HG02840 (cell line): ENCODE measurements at regions not wholly inside any gene's neighbourhood (a gene's known extent, or its start where the extent isn't known, plus 50 kb on each side); places are given as distances from the start of the nearest gene placed in this dataset.
"Not testable (repeated sequence)": the region's sequence is repeated elsewhere in the genome, so short reads cannot be mapped to it uniquely, and the experiment has no call there.

ENCODE experiments used
- ATAC-seq: cut with Tn5 transposase; IDR thresholded peaks from one replicate; pipeline ENCODE4 v1.9.1; 2021; ENCODE audit warnings: mild to moderate bottlenecking, moderate library complexity, moderate number of reproducible peaks; ENCODE audit not compliant: unreplicated experiment, low FRiP score

DNA sequence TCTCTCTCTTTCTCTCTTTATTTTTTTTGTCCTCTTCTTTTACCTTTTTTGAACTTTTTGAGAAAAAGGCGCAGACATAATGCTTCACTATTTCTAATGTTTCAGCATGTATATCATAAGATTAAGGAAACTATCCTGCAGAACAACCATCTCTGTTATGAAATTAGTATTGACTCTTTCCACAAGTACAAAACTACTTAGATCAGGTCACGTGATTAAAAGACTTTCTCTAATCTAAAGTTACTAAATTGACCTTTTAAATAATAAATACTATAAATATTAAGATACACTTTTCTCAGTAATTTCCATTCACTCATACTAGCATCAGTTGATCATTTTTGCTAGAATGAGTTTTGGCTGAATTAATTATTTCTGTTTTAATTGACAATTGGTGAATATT lies 844.5 kb upstream of the LRFN5 start:
- ATAC-seq, result no peak

DNA sequence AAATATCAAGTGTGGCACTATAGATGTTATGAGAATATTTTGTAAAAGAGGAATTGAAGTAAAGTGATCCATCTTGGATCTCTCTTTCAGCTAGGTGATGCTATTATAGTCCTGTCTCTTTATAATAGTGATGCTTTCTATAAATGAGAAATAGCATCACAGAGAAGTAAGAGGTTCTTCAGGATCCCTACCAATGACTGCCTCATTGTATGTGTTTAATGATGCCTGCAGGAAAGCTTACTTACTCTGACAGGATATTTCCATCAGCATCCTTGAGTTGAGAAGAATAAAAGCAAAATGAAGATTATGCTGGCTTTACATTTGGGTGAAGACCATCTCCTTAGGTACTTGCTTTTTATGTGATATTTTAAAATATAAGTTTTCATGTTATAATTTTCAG lies 846.0 kb upstream of the LRFN5 start:
- ATAC-seq, result no peak

DNA sequence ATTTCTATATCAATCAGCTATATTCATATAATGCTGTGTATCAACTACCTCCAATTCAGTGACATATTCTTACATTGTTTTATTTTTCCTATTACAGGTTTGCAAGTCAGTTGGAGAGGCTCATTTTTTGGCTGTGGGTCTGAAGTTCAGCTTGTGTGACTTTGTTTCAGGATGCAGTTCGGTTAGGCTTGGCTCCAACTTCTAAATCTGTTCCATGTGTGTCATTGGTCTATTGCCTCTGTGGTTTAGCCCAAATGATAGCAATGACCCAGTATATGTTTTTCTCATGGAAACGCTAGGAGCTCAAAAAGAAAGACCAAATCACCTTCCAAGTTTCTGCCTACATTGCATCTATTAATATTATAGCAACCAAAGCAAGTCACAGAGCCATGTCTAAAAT lies 848.6 kb upstream of the LRFN5 start:
- ATAC-seq, result no peak

DNA sequence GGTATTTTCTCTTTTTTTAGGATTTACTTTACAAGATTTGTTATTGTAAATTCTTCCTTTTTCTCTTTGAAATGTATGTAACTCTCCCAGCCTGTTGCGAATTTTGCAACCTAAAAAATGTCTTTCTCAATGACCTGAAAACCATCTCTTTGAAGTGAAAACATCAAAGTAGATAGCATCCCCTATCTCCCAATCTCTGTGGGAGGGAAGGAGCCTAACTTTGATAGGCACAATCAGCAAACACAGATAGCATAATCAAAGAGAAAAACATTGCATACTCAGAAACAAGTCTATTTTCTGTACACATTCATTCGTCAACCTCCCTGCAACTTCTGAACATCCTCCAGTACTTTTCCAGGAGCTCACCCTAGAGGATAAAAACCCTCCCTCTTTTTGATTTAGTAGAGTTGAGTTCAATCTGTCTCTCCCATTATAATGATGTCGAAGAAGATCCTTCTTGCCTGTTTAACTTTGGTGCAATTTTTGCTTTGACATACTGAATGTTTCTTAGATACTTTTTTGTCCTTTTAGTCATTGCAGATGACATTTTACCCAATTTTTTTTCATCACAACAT lies 849.2 kb upstream of the LRFN5 start:
- no peak for ATAC-seq

DNA sequence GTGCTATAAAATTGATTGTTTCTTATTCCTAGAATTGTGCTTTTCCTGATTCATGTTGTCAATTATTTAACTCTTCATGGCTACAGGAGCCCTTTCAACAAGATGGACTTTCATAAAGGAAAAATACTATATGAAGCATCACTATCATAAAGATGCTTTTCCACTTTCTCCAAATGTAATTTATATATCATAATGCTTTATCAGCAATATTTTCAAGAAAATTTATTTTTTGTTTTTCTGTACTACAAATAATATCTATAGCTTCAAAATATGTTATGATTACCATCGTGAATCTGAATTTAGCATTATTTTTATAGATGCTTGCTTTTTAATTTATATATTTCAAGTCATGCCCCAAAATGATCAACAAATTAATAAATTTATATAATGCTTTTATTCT lies 873.5 kb upstream of the LRFN5 start:
- ATAC-seq, result no peak

DNA sequence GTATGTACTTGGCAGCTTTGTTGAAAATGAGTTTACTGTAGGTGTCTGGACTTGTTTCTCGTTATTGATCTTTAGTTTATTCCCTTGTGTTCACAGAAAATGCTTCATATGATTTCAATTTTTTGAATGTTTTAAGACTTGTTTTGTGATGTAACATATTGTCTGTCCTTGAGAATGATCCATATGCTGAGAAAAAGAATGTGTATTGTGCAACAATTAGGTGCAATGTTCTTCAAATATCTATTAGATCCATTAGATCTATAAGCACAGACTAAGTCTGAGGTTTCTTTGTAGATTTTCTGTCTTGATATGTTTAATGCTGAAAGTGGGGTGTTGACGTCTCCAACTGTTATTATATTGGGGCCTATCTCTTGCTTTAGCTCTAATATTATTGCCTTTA lies 879.6 kb upstream of the LRFN5 start:
- ATAC-seq, result no peak

DNA sequence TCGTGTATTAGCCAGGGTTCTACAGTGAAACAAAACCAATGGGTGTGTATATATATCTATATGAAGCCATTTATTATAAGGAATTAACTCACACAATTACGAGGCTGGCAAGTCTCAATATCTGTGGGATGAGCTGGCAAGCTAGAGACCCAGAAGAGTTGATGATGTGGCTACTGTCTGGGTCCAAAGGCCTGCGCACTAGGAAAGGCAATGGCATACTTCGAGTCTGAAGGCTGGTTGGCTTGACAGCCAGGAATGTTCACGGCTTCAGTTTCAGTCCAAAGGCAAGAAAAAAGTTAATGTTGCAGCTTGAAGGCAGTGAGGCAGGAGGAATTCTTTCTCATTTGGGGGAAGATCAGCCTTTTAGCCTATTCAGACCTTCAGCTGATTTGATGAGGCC lies 893.3 kb upstream of the LRFN5 start:
- ATAC-seq, result no peak

DNA sequence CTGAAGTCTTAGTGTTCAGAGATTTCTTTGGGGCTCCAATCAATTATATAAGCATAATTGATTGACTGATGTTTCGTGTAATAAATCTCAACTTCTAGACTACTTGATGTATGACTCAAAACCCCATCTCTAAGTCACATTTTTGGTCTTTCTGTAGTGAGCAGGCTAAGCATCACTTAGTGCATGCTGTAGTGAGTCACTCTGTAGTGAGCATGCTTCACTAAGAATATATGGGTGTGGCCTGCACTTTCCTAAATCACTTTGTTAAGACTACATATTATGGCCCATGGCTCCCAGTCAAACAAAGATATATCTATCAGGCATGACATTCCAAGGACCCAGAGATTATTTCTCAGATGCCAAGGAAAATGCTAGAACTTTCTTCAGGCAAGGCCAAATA lies 909.4 kb upstream of the LRFN5 start:
- ATAC-seq, result no peak

DNA sequence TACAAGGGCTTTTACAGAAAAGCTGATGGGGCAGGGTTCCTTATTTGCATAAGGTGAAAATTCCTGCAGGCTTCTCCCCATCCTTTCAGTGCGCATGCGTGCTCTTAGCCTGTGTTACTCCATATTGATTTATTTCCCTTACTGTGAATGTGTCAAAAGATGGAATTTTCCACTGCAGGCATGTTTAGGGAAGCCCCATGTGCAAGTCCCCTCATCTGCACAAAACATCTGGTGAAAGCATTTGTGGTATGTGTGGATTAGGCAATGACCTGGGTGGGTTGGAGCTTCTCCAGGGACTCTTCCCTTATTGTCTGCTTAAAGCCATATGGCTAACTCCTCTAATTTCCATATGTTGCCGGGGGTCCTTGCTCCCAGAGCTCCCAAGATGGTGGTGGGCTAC lies 912.7 kb upstream of the LRFN5 start:
- ATAC-seq, result no peak

DNA sequence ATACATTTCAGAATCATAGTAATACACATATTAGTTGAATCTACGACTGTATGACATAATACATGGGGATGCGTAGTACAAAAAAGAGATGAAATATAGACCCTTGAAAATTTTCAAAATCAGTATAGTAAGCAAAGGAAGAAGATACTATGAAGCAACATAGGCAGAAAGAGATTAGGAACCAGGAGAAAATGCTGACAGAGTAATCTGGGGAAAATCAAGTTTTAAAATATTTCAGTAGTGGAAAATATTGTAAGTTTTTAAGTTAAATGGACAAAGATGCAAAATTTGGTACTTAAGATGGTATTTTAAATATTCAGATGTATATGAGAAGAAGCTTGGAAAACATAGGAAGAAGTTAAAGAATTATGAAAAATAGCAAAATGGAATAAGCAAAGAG lies 915.6 kb upstream of the LRFN5 start:
- ATAC-seq, result no peak

DNA sequence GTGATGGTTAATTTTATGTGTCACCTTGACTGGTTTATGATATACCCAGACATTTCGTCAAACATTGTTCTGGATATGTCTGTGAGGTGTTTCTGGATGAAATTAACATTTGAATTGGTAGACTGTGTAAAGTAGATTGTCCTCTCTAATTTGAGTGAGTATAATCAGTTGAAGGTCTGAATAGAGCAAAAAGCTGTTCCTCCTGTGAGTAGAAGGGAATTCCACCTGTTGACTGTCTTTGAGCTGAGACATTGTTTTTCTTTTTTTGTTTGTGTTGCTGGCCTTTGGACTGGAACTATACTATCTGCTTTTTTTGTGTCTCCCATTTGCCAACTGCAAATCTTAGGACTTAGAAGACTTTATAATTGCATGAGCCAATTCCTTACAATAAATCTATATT lies 920.9 kb upstream of the LRFN5 start:
- ATAC-seq, result no peak

DNA sequence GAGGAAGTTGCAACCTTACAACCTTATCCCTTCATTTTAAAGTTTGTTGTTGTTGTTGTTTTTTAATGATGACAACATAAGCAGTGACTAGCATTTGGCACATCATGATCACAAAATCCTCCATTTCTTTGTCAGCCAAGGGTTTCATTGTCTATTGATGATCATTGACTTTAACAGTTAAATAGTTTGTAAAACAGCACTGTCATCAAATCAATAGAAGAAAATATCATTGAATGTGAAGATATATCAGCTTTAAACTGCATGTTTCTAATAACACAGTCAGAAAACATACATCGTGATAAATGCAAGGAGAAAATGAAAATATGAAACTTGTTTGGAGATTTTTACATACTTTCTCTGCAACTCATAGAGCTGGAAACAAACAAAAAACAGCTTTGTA lies 922.3 kb upstream of the LRFN5 start:
- ATAC-seq, result no peak

DNA sequence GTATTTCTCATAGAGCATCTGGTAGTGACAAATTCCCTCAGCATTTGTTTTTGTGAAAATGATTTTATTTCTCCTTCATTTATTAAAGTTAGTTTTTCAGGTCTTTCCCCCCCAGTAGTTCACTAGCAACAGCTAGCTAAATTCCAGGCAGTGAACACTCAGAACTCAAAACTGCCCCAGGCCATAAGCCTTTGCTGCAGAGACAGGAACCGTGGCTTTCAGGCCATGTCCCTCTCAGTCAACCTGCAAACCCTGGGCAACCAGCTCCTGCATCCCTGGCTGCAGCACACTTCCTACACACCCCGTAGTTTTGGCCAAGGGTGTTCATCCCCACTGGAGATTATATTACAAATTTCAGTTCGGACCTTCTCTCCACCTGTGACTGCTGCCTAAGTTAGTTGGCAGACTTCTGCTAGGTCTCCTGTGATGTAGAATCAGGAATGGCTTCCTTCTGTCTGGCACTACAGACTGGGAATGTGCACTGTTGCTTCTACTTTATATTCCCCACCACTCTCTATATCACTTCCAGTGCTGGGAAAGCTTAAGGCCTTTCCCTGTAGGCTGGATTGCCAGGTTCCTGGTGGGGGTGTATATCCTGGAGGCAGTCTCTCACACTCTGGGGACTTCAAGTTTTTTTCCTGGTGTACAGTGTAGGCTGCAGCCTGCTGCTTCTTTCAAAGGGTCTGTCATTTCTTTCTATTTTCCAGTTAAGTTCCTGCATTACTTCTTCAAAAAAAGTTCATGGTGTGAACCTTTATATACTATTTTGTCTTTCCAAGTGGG lies 924.4 kb upstream of the LRFN5 start:
- ATAC-seq, result no peak

DNA sequence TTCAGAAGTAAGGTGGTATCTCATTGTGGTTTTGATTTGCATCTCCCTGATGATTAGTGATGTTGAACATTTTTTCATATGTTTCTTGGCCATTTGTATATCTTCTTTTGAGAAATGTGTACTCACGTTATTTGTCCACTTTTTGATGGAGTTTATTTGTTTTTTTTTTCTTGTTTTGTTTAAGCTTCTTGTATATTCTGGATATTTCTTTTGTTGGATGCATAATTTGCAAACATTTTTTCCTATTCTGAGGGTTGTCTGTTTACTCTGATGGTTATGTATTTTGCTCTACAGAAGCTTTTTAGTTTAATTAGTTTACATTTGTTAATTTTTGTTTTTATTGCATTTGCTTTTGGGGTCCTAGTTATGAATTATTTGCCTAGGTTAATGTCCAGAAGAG lies 927.4 kb upstream of the LRFN5 start:
- ATAC-seq, result no peak

DNA sequence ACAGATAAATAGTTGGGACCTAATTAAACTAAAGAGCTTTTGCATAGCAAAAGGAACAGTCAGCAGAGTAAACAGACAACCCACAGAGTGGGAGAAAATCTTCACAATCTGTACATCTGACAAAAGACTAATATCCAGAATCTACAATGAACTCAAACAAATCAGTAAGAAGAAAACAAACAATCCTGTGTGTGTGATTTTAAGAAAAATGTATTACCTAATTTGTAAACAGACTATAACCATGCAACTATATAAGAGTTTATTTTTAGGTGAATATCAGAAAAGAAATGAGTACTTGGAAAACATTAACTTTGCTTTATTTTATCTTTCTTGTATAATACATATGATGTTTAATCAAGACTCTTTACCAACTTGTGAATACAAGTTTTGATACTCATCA lies 929.5 kb upstream of the LRFN5 start:
- ATAC-seq, result not testable (repeated sequence)

DNA sequence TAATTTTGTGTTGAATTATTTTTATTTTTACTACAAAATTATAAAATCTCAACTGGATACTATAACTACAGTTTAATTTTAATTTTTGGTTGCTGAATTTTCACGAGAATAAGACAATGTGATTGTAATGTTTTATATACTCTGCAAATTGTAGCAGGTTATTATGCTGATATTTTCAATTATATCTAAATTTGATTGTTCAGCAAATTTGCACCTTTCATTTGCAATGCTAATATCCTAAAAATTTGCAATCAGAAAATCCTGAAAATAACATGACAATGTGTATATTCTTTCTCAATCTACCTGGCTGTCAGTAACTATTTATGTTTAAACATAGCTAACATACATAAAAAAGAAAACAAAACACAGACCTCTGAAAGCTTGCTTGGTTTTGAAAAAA lies 932.2 kb upstream of the LRFN5 start:
- no peak for ATAC-seq

DNA sequence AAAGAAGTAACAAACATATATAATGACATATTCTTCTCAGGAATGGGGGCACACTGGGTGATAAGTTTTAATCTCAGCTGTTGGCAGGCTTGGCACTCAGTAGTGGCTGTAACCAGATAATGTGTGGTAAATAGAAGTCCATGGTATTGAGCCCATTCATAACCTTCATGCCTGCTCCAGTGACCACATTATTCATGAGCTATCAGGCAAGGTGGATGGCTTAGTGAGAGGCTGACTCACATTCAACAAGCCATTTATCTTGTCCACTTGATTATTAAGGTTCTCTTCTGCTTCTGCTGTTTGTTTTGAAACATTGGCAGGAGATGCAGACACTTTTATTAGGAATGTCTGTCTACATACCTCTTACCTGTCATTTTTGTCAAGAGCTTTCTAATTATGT lies 950.4 kb upstream of the LRFN5 start:
- no peak for ATAC-seq

DNA sequence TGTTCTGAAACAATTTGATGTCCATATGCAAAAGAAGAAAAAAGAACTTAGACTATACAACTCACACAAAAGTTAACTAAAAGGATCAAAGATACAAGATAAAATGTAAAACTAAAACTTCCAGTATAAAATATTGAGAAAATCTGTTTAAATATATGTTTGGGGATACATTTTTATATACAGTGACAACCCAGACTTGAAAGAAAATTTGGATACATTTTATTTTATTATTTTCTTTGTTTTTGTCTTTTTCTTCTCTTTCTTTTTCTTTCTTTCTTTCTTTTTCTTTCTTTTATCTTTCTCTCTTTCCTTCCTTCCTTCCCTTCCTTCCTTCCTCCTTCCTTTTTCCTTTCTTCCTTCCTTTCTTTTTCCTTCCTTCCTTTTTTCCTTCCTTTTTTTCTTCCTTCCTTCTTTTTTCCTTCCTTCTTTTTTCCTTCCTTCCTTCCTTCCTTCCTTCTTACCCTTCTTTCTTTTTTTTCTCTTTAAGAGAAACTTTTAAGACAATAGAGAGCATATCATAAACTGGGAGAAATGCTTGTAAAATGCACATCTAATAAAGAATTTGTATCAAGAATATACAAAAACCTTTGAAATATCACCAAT lies 954.5 kb upstream of the LRFN5 start:
- ATAC-seq, result no peak

DNA sequence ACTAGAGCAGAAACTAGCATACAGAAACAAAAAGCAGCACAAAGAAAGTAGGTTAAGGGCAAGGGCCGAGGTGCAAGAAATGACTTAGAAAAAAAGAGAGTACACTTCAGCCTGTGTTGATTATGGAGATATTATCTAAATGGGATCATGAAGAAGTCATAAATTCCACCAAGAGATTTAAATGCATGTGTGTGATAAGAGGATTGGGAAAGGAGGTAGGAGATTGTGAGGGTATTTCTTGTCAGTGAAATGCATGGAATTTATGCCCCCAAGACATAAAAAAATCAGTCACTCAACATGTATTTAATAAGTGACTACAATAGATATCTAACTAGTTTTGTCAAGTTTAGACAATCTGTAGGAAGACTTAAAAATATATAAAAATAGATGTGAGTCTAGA lies 976.2 kb upstream of the LRFN5 start:
- ATAC-seq, result no peak

DNA sequence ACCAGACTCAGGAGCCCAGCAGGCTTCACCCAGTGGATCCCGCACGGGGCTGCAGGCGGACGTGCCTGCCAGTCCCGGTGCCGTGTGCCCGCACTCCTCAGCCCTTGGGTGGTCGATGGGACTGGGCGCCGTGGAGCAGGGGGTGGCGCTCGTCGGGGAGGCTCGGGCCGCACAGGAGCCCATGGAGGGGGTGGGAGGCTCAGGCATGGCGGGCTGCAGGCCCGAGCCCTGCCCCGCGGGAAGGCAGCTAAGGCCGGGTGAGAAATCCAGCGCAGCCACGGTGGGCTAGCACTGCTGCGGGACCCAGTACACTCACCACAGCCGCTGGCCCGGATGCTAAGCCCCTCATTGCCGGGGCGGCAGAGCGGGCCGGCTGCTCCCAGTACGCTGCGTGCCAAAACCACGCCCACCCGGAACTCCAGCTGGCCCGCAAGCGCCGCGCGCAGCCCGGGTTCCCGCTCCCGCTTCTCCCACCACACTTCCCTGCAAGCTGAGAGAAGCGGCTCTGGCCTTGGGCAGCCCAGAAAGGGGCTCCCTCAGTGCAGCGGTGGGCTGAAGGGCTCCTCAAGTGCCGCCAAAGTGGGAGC lies 977.0 kb upstream of the LRFN5 start:
- ATAC-seq, result not testable (repeated sequence)

DNA sequence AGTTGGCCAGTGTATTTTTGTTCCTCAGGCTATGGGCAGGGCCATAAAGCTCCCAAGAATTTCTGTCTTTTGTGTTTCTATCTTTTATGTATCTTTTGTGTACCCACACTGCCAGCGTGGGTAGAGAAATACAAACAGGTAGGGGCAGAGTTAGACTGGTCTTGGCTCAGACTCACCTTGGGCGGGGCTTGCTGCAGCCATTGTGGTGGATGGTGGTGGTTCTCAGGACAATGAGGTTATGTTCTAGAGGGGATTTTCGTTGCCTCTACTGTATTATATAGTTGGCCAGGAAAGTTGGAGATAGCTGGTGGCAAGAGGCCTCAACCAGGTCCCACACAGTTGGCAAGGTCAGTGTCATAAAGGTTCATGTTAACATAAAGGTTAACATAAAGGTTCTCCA lies 977.5 kb upstream of the LRFN5 start:
- ATAC-seq, result no peak

DNA sequence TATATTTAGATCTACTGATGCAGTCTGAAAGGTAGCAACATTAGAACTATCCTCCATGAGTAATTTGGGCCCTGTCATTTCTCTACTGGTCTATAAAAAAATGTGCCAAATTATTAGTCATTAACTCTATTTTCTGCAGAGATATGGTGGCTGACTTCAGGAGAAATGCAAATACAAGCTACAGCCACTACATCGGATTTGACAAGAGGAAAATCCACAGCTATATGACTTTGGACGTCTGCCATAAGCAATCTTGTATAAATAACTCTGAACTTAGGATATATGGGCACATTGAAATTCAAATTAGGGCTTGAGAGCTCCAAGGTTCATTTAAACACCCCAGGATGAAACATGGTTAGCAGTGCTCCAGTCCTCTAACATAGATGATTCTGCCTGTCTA lies 983.0 kb upstream of the LRFN5 start:
- ATAC-seq, result no peak
